HG03039 (cell line): ENCODE measurements at regions not wholly inside any gene's neighbourhood (a gene's known extent, or its start where the extent isn't known, plus 50 kb on each side); places are given as distances from the start of the nearest gene placed in this dataset.
"Not testable (repeated sequence)": the region's sequence is repeated elsewhere in the genome, so short reads cannot be mapped to it uniquely, and the experiment has no call there.

Experiments
- ATAC-seq: cut with Tn5 transposase; IDR thresholded peaks from one replicate; pipeline ENCODE4 v1.9.1; 2021; ENCODE audit warnings: mild to moderate bottlenecking, moderate library complexity; ENCODE audit not compliant: unreplicated experiment

DNA sequence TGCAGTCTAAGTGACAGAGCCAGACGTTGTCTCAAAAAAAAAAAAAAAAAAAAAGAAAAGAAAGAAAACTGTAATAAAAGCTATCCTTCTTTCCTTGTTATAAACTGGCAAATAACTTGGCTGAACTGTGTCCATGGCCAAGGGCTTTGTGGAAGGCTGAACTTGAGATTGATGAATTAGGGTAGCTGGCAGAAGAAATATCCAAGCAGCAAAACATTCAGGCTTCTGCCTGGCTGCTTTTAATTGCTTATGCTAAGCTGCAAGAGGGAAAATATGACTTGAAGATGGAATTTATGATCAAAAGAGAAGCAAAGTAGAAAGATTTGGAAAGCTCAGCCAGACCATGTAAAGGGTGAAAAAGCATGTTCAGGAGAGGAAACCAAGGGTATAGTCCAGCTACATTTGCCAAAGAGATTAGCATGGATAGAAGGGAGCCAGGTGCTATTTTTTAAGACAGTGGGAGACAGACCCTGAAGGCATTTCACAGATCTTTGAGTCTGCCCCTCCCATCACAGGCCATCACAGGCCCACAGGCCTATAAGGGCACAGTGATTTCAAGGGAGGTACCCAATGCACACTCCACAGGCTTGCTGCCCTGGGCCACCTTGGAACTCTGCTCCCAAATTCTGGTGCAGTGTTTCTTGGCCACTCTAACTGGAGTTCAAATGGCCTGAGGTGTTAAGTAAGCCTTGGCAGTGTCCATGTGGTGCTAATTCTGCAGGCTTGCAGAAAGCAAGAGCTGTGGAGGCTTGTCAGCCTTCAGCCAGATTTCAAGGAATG, 226.0 kb downstream of the AEBP2 start:
- ATAC-seq: no peak

DNA sequence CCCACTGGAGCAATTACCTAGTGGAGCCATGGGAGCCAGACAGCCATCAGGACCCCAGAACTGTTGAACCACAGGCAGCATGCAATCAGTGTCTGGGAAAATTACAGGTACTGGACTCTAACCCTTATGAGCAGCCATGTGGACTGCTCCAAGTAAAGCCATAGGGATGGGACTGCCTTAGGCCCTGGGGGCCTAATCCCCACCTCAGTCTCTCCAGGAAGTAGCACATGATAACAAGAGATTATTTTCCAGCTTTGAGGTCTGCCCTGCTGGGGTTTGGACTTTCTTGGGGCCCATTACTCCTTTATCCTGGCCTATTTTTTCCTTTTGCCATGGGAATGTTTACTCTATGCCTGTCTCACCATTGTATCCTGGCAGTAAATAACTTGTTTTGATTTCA, 226.8 kb downstream of the AEBP2 start:
- ATAC-seq: no peak

DNA sequence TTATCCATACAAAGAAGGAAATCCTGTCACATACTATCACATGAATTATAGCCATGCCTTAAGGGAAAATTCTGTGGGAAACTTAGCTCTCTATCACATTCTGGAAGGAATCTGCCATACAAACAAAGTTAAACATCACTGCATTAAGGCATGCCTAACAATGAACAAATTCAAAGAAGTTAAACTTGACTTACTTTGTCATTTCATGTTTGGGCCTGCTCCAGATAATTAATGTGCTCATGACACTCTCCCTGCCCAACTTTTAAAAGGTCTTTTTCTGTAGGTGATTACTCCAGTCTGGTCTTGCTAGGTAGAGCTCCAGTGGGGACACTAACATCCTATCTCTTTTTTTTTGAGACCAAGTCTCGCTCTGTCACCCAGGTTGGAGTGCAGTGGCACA, 230.5 kb downstream of the AEBP2 start:
- no peak for ATAC-seq

DNA sequence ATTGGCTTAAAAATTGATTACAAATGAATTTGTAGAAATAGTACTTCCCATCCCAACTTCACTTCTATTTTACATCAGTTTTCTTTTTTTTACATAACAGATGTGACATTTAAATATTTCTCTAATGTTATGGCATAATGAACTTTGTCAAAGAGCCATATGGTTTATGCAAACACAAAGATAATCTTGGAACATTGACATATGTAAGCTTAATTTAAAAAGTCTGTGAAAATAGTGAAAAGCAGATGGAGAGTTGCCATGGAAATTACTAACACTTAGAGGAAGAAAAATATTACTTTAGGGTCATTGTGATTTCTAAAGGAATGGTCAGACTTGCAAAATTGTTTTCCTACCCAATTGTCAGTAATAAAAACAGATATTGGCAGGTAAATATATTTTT, 232.4 kb downstream of the AEBP2 start:
- ATAC-seq: no peak

DNA sequence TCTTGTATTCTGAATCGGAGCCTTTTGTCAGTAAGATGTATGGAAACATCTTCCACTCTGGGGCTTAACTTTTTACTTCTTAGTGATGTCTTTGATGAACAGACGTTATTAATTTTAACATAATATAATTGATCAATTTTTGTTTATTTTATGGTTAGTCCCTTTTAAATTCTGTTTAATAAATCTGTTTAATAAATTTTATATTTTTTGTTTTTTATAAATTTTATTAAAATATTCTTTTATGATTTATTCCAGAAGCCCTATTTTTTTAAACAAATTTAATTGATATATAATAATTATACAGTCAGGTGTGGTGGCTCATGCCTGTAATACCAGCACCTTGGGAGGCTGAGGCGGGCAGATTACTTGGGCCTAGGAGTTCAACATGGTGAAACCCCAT, 235.1 kb downstream of the AEBP2 start:
- no peak for ATAC-seq

DNA sequence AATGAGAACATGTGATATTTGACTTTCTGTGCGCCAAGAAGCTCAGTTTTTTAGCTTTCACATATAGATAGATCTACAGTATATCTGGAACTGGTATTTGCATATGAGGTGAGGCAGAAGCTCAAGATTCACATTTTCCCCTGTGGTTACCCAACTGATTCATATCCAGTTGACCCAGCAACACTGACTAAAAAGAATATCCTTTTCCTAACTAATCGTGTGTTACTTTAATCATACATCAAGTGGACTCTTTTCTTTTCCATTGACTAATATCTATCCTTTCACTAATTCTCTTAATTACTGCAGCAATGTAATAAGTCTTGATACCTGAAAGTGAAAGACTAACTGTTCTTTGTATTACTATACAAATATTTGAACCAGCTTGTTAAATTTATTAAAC, 236.1 kb downstream of the AEBP2 start:
- ATAC-seq: no peak

DNA sequence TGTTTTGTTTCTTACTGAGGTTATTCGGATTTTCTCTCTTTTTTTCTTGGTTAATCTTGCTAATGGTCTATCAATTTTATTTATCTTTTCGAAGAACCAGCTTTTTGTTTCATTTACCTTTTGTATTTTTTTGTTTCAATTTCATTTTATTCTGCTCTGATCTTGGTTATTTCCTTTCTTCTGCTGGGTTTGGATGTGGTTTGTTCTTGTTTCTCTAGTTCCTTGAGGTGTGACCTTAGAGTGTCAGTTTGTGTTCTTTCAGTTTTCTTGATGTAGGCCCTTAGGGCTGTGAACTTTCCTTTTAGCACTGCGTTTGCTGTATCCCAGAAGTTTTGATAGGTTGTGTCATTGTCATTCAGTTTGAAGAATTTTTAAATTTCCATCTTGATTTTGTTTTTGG, 239.2 kb downstream of the AEBP2 start:
- not testable (repeated sequence) for ATAC-seq

DNA sequence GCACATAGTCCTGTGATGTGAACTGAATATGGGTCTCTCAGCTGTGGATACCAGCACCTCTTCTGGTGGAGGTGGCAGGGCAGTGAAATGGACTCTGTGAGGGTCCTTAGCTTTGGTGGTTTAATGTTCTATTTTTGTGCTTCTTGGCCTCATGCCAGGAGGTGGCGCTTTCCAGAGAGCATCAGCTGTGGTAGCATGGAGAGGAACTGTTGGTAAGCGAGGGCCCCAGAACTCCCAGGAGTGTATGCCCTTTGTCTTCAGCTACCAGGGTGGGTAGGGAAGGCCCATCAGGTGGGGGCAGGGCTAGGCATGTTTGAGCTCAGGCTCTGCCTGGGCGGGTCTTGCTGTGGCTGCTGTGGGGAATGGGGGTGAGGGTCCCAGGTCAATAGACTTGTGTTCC, 241.7 kb downstream of the AEBP2 start:
- ATAC-seq: no peak

DNA sequence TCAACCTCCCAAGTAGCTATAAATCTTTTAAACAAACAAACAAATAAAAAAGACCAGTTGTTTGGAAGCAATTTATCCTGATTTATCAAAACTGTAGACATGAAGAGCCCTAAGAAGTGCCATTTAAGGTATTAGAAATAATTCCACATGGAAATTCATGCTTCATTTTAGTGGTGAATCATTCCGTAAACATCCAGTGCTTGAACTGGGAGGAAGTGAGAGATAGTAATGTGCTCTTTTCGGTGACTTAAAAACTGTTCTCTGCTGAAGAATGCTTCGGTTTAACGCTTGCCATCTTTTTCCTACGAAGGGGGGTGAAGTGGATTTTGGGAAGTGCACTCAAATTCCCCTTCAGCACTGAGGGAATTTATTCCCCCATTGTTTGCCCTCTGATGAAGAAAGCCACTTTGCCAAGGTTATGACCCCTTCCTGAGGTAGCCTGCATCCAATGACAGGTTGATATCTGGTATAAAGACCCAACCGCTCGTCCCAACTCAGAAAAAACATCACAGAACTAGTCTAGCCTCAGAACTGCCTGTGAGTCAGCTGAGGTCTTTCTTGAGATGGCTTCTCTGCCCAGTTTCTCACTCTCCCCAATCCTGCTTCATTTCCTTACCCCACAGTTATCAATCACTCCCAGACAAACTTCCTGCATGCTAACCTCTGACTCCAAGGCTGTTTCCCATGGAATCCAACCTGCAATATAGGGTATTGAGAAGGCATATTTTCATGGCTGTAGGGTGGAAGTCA, 244.1 kb downstream of the AEBP2 start:
- ATAC-seq: no peak

DNA sequence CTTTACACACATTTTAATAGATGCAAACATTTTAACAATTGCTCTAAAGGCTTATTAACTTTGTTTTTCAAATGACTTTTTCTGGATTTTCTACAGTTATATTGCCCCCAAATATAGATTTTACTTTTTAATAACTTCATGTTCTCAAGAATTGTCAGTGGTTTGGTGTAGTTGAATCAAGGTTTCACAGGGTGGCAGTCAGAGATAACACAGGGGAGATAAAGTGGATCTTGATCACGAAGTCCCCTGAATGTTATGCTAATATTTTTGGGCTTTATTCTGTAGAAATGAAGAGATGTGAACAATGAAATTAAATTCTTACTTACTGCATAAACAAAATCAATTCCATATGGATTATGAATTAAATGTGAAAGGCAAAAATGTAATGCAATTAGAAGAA, 248.1 kb downstream of the AEBP2 start:
- ATAC-seq: no peak

DNA sequence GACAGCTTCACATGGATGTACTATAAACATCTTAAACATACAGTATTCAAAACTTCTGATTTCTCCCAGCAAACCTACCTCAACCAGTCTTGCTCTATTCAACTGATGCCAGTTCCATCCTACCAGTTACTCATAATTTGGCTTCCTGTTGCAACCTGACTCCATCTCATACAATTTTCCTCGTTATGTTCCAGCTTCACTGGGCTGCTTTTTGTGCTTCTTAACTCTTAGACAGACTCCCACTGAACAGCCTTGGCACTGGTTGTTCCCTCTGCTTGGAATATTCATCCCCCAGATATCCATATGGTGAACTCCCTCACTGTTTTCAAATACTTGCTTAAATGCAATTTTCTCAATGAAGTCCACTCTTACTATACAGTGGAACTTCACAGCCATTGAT, 249.2 kb downstream of the AEBP2 start:
- ATAC-seq: no peak

DNA sequence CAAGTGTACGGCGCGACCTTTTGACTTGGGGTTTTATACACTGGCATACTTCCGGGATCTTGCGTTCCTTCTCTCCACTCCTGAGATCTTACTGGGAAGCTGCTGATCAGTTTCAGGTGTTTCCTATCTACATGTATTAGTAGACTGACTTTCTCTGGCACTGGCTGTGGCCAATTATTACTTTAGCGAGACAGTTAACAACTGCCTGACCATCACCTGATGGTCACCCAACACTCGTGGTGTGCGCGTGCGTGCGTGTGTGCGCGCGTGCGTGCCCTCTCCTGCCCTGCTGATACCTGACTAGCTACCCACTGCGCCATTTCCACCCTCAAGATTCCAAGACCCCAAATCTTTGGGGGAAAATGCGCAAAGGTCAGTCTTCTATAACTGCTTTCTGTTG, 249.9 kb downstream of the AEBP2 start:
- ATAC-seq: no peak

DNA sequence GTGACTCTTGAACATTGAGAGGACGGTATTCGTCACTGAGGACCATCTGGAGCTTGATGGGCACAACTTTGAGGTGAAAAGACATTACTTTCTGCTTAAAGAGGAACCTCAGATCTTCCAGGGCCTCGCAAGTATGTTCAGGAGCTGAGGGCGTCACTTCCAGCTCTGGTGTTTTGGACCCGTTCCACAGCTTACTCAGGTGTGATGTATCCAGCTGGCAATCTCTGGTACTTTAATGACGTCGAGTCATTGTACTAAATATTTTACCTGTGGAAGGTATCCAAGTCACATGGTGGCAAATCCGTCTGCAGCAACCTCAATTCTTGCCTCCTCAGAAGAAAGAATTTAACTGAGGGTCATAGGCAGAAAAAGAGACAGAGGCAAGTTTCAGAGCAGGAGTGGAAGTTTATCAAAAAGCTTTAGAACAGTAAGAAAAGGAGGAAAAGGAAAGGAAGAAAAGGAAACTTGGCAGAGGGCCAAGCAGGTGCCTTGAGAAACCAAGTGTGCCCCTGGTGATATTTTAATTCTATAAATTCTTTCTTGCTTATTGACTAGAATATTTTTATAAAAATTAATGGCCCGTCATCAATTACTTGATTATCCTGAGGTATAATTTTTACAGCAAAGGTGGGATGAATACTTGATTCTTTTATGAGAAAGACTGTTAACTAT, 250.6 kb downstream of the AEBP2 start:
- ATAC-seq: no peak

DNA sequence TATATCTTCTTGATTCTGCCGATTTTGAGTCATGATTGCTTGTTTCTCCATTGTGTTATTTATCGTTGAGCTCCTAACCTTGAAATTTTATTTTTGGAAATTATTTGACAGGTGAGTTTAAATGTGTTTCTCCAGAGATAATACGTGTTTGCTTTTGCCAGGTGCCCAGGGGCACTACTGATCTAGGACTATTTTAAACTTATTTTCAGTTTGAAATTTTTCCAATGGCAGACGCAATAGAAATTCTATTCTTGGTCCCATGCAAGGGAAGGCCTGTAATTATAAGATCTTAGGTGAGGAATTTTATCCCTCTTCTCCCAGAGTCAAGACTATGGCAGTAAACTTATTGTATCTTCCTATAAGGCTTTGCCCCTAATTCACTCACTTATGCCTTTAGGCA, 252.8 kb downstream of the AEBP2 start:
- no peak for ATAC-seq

DNA sequence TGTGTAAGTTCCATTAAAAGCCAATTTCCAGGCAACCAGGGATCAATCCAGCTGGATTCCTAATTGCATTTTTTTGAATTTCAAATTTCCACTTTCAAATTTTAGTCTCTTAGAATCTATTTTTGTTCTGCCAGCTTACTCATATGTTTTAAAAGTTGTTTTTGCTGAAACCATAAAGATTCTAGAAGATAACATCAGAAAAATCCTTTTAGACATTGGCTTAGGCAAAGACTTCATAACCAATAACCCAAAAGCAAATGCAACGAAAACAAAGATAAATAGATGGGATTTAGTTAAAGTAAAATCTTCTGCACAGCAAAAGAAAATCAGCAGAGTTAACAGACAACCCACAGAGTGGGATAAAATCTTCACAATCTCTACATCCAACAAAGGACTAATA, 253.3 kb downstream of the AEBP2 start:
- ATAC-seq: no peak

DNA sequence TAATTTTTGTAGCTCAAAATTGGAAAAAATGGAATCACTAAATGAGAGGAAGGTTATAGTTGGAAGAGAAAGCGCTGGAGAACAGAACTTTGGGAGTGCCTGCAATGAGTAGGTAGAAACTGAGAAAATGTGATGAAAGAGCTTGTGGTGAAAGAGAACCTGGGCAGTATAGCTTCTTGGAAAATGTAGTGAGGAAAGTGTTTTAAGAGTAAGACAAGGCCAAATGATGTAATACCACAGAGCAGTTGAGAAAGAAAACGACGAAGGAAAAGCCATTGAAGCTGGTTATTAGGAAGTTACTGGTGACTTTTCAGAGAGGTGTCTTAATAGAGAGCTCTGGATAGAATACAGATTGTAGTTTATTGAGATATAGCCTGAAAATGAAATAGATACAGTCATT, 255.3 kb downstream of the AEBP2 start:
- ATAC-seq: no peak

DNA sequence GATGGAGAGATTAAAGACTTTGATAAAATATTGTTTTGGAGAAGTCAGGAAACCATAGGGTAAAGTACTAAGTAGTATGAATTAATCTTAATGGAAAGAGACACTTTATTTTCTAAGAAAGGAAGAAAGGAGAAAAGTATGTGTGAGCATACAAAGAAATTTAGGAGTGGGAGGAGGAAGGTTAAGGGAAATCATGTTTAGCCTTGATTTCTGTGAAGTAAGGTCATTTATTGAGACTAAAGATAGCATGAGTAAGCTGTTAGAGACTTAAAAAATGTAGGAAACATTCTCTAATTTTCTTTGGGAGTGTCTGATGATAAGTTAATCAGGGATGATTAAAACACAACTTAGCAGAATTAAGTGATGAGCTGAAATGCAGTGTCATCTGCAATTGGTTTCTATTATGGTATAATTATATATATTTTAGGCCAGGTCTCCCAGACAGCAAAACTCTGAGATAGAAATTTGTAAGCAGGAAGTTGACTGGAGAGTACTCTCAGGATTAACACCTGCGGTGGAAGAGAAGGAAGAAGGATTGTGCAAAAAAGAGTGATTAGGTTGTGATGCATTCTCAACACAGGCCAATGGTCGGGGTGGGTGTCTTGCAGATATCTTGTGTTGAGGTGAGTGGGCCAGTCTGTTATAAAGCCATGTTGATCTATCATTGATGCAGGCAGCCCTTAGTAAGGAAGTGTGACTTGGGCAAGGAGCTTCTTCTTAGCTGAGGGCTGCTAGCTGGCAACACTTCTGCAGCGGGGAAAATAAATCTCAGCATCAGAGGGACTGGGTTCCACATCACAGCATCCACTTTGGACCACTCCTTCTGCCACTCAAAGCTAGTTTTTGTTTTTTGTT, 256.2 kb downstream of the AEBP2 start:
- no peak for ATAC-seq

DNA sequence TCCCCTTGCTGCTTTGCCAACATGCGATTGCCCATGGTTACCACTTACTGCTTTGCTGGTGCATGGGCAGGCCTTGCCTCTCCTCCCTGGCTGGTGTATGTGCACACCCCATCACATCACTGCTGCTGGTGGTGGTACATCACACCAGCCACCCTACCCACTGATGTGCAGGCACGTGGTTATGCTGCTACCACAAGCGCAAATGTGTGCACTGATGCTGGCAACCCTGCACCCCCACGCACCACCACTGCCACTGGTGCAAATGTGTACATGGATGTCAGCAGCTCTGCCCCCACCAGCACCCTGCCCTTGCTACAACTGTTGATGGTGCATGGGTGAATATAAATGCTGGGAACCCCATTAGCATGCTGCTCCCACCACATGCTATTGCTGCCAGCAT, 261.7 kb downstream of the AEBP2 start:
- ATAC-seq: no peak

DNA sequence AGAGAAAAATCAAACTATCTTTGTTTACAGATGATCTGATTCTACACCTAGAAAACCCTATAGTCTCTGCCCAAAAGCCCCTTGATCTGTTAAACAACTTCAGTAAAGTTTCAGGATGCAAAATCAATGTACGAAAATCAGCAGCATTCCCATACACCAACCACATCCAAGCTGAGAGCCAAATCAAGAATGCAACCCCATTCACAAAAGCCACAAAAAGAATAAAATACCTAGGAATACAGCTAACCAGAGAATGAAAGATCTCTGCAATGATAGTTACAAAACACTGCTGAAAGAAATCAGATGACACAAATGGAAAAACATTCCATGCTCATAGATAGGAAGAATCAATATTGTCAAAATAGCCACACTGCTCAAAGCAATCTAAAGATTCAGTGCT, 265.7 kb downstream of the AEBP2 start:
- ATAC-seq: no peak

DNA sequence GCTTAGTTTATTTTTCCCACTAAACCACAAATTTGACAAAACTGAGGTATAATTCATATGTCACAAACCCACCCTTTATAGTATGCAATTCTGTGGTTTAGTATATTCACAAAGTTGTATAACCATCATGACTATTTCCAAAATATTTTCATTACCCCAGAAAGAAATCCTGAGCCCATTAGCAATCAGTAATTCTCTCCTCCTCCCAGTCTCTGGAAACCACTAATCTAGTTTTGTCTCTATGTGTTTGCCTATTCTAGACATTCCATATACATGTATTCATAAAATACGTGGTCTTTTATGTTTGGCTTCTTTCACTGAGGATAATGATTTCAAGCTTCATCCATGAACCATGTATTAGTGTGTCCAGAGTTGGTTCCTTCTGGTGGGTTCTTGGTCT, 267.6 kb downstream of the AEBP2 start:
- ATAC-seq: no peak

DNA sequence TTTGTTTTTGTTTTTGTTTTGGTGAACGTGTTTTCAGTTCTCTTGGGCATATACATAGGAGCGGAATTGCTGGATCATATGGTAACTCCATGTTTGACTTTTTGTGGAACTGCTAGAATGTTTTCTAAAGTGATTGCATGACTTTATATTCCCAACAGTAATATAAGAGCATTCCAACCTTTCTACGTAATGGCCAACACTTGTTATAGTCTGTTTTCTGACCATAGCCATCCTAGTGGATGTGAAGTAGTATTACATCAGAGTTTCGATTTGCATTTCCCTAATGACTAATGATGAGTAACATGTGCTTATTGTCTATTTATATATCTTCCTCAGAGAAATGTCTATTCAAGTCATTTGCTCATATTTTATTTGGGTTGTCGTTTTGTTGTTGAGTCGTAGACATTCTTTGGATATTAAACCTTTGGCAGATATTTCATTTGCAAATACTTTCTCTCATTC, 268.7 kb downstream of the AEBP2 start:
- no peak for ATAC-seq
